OCI-LY1 (cell line): ENCODE measurements at regions not wholly inside any gene's neighbourhood (a gene's known extent, or its start where the extent isn't known, plus 50 kb on each side); places are given as distances from the start of the nearest gene placed in this dataset.

ENCODE experiments used
- H2AFZ ChIP-seq: fragments of 200-600 bp; sonication (generic), shearing (Covaris generic); 2 replicates; pipeline ENCODE4 v1.6.0; 2014; ENCODE audit warnings: antibody characterized with exemption, mild to moderate bottlenecking, low read length
- H3F3A ChIP-seq: fragments of 200-600 bp; sonication (generic), shearing (Covaris generic); 2 replicates; pipeline ENCODE4 v1.6.0; 2014; ENCODE audit warnings: mild to moderate bottlenecking, antibody characterized with exemption, low read length, moderate library complexity; ENCODE audit not compliant: insufficient read depth
- H3K27ac ChIP-seq: fragments of 200-600 bp; sonication (generic); 2 replicates; pipeline ENCODE4 v1.5.1; 2014; ENCODE audit warnings: low read length, mixed run types, mild to moderate bottlenecking, low read depth; ENCODE audit not compliant: poor library complexity, severe bottlenecking
- H3K27me3 ChIP-seq: fragments of 200-600 bp; sonication (generic); 2 replicates; pipeline ENCODE4 v1.6.0; 2014; ENCODE audit warnings: antibody characterized with exemption, mild to moderate bottlenecking, low read length, moderate library complexity; ENCODE audit not compliant: insufficient read depth
- H3K36me3 ChIP-seq: fragments of 200-600 bp; sonication (generic); 2 replicates; pipeline ENCODE4 v1.6.1; 2014; ENCODE audit warnings: mild to moderate bottlenecking, antibody characterized with exemption, low read length, moderate library complexity, mixed read lengths; ENCODE audit not compliant: insufficient read depth
- H3K4me1 ChIP-seq: fragments of 200-600 bp; sonication (generic); 2 replicates; pipeline ENCODE4 v1.5.1; 2014; ENCODE audit warnings: mild to moderate bottlenecking, low read length, moderate library complexity; ENCODE audit not compliant: insufficient read depth, severe bottlenecking
- H3K4me2 ChIP-seq: fragments of 200-600 bp; sonication (generic), shearing (Covaris generic); 2 replicates; pipeline ENCODE4 v1.6.1; 2014; ENCODE audit warnings: low read length
- H3K4me3 ChIP-seq: fragments of 200-600 bp; sonication (generic); 2 replicates; pipeline ENCODE4 v1.5.1; 2014; ENCODE audit warnings: low read length, low read depth, mild to moderate bottlenecking, mixed read lengths; ENCODE audit not compliant: poor library complexity, severe bottlenecking
- H3K79me2 ChIP-seq: fragments of 200-600 bp; shearing (Covaris generic); 2 replicates; pipeline ENCODE4 v1.6.1; 2016; ENCODE audit warnings: mixed run types, low read length, mixed read lengths; ENCODE audit not compliant: insufficient read depth
- H3K9ac ChIP-seq: fragments of 200-600 bp; sonication (generic), shearing (Covaris generic); 2 replicates; pipeline ENCODE4 v1.6.1; 2014; ENCODE audit warnings: mild to moderate bottlenecking, low read length, mixed read lengths
- H3K9me2 ChIP-seq: fragments of 200-600 bp; sonication (generic), shearing (Covaris generic); 2 replicates; pipeline ENCODE4 v1.6.1; 2014; ENCODE audit warnings: low read depth, mild to moderate bottlenecking, low read length, mixed read lengths
- H3K9me3 ChIP-seq: fragments of 200-600 bp; shearing (Covaris generic); 2 replicates; pipeline ENCODE4 v1.6.1; 2014; ENCODE audit warnings: low read length, mixed read lengths
- H4K20me1 ChIP-seq: fragments of 200-600 bp; sonication (generic), shearing (Covaris generic); 2 replicates; pipeline ENCODE4 v1.6.0; 2016; ENCODE audit warnings: mild to moderate bottlenecking, low read length; ENCODE audit not compliant: insufficient read depth
- CTCF ChIP-seq: fragments of 200-600 bp; sonication (generic), shearing (Covaris generic); IDR thresholded peaks from 2 replicates; pipeline ENCODE4 v1.5.1; 2017; ENCODE audit warnings: mild to moderate bottlenecking, antibody characterized with exemption, low read length, moderate library complexity, mixed read lengths
- EZH2 ChIP-seq: fragments of 200-600 bp; sonication (generic), shearing (Covaris generic); IDR thresholded peaks from 2 replicates; pipeline ENCODE4 v1.8.0; 2017; ENCODE audit warnings: borderline replicate concordance, mixed run types, mild to moderate bottlenecking, antibody characterized with exemption, low read length, moderate library complexity, mixed read lengths

GRCh38 chr2:105576440-105577241, 168.1 kb upstream of the NCK2 start:
- no peak overlapping the region for H3K4me2 ChIP-seq

GRCh38 chr2:105576050-105576439, 168.7 kb upstream of the NCK2 start:
- H3K27ac ChIP-seq: no peak overlapping the region
- no peak overlapping the region for H2AFZ ChIP-seq

More at GRCh38 chr2:105576440-105577241, 168.1 kb upstream of the NCK2 start:
- Histone ChIP-seq H3K36me3 (no peaks in the 10 kb centered on the region), H3K4me3 (no peak overlapping the region), H3K9me3 (no peaks in the 10 kb centered on the region), H2AFZ (no peak overlapping the region), H3F3A (no peaks in the 10 kb centered on the region), H3K9ac (no peak overlapping the region), H3K27ac (no peak overlapping the region), H3K9me2 (no peaks in the 10 kb centered on the region), H3K79me2 (no peaks in the 10 kb centered on the region), H3K4me1 (no peaks in the 10 kb centered on the region), H4K20me1 (no peaks in the 10 kb centered on the region), H3K27me3 (no peaks in the 10 kb centered on the region)
- TF ChIP-seq EZH2 (no peak), CTCF (peak; percentile 42; the same call in 1 of the 2 replicates)

DNA sequence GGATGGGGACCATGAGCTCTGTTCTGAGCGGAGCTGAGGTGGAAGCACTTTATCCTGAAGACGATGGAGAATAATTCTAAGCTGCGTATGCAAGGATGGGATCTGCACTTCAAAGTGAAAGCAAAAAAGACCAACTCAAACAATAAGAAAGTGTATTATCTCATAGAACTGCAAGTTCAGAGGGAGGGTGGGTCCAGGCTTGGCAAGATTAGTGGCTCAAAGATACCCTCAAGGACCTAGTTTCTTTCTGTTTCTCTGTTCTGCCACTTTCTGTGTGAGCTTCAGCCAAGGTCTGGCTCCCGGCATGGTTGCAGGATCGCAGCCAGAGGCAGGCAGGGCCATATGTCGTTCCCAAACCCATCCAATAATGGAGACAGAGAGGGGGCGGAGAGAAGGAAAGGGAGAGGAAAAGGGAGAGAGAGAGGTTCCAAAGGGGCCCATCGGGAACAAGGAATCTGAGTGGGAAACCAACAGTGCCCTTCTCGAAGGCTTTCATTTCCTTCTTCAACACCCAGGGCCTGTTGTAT, 169.2 kb upstream of the NCK2 start:
- H3K9me3 ChIP-seq: no peaks in the 10 kb centered on the region
- H3K9me2 ChIP-seq: no peaks in the 10 kb centered on the region
- H4K20me1 ChIP-seq: no peaks in the 10 kb centered on the region
- H3K4me1 ChIP-seq: no peaks in the 10 kb centered on the region
- no peak overlapping the region for H3K9ac ChIP-seq
- no peak overlapping the region for H3K4me3 ChIP-seq
- no peaks in the 10 kb centered on the region for H3F3A ChIP-seq
- no peaks in the 10 kb centered on the region for H3K36me3 ChIP-seq
- H3K27me3 ChIP-seq: no peaks in the 10 kb centered on the region
- H2AFZ ChIP-seq: no peak overlapping the region
- TF ChIP-seq CTCF (no peak), EZH2 (no peak)
- H3K79me2 ChIP-seq: no peaks in the 10 kb centered on the region
- H3K27ac ChIP-seq: no peak overlapping the region
- no peak overlapping the region for H3K4me2 ChIP-seq

More at GRCh38 chr2:105576050-105576439, 168.7 kb upstream of the NCK2 start:
- H3F3A ChIP-seq: no peaks in the 10 kb centered on the region
- no peaks in the 10 kb centered on the region for H4K20me1 ChIP-seq
- no peaks in the 10 kb centered on the region for H3K9me3 ChIP-seq
- no peaks in the 10 kb centered on the region for H3K36me3 ChIP-seq
- no peak overlapping the region for H3K9ac ChIP-seq
- TF ChIP-seq EZH2 (no peak), CTCF (no peak)
- H3K4me2 ChIP-seq: no peak overlapping the region
- no peaks in the 10 kb centered on the region for H3K27me3 ChIP-seq
- no peaks in the 10 kb centered on the region for H3K9me2 ChIP-seq
- H3K79me2 ChIP-seq: no peaks in the 10 kb centered on the region
- H3K4me1 ChIP-seq: no peaks in the 10 kb centered on the region
- H3K4me3 ChIP-seq: no peak overlapping the region
